Heart right ventricle (tissue), 16 donors: ENCODE measurements at regions not wholly inside any gene's neighbourhood (a gene's known extent, or its start where the extent isn't known, plus 50 kb on each side); places are given as distances from the start of the nearest gene placed in this dataset.
"Not testable (repeated sequence)": the region's sequence is repeated elsewhere in the genome, so short reads cannot be mapped to it uniquely, and the experiment has no call there.

Experiments used
- ATAC-seq, 8 donors: fragments of 200-7000 bp; cut with Tn5 transposase; one replicate each; pipeline ENCODE4 v1.9.1; 2020; ENCODE audit warnings: mild to moderate bottlenecking in 8 of 8, moderate library complexity in 8 of 8, moderate number of reproducible peaks in 1 of 8
- DNase-seq, 2 donors: peaks; one replicate each; pipeline ENCODE4 v3.0.0-alpha.2; 2020
- H3K27ac ChIP-seq, 10 donors: fragments of 200-600 bp; sonication (generic) in 2 of 10; one replicate each; pipeline versions ENCODE4 v1.5.0 to v1.8.0; 2020 to 2022; ENCODE audit warnings: mild to moderate bottlenecking in 3 of 10
- H3K27me3 ChIP-seq, 7 donors: fragments of 200-600 bp; one replicate each; pipeline ENCODE4 v1.8.0; 2021 to 2022; ENCODE audit warnings: mild to moderate bottlenecking in 2 of 7
- H3K36me3 ChIP-seq, 9 donors: fragments of 200-600 bp; sonication (generic) in 1 of 9; one replicate each; pipeline versions ENCODE4 v1.5.0 to v1.8.0; 2020 to 2022; ENCODE audit warnings: mild to moderate bottlenecking in 2 of 9
- H3K4me1 ChIP-seq, 9 donors: fragments of 200-600 bp; sonication (generic) in 1 of 9; one replicate each; pipeline versions ENCODE4 v1.5.0 to v1.8.0; 2020 to 2022; ENCODE audit warnings: mild to moderate bottlenecking in 4 of 9
- H3K4me3 ChIP-seq, 10 donors: fragments of 200-600 bp; sonication (generic) in 2 of 10; one replicate each; pipeline versions ENCODE4 v1.5.0 to v1.8.0; 2020 to 2022; ENCODE audit warnings: mild to moderate bottlenecking in 7 of 10, moderate library complexity in 2 of 10
- H3K9me3 ChIP-seq, 11 donors: fragments of 200-600 bp in 10 of 11; sonication (generic) in 2 of 11; one replicate each; pipeline versions ENCODE4 v1.5.0 to v1.8.0; 2013 to 2022; ENCODE audit warnings: mild to moderate bottlenecking in 2 of 11, control low read depth in 1 of 11, moderate library complexity in 1 of 11
- WGBS, 2 donors: extraction: QIAGEN DNeasy Blood & Tissue Kit; methylation state at CpG; one replicate each; pipeline ENCODE4 v1.1.7; 2013; ENCODE audit warnings: inconsistent platforms in 1 of 2; 5-methylcytosine and 5-hydroxymethylcytosine counted together
- intact Hi-C, 10 donors: fragments of 100-400 bp; cut with DNase I; formaldehyde crosslinking; loops; one replicate each; pipeline versions ENCODE4 v1.11.1 to v1.14.2; 2022
- TF ChIP-seq, protein P1 (sequence below), 9 donors: fragments of 200-600 bp; sonication (generic) in 2 of 9; IDR thresholded peaks; one replicate each; pipeline versions ENCODE4 v1.5.0 to v1.8.0; 2021 to 2022; ENCODE audit warnings: antibody characterized with exemption in 9 of 9, mild to moderate bottlenecking in 5 of 9, moderate library complexity in 1 of 9
- donor health status: Arrhythmogenic right ventricular cardiomyopathy.
- donor health status: ischemic (EF 13 %, LVEDD 7.1; RV severe dilation, severe dysfunction).
- donor health status: healthy with polysubstance abuse.
- donor health status: DM: no; HTN: yes; CAD: no.
- donor health status: DM: no; HTN: no; CAD: no.
- donor health status: ischemic (EF 25% LVEDD 6.9; RV normal size, moderate dysfunction).
- donor health status: ischemic (EF 25% LVEDD 5.7; RV mildly dilated, moderate dysfunction).
- donor health status: healthy.
- donor health status: DM: yes; HTN: yes; CAD: no.
- donor health status: Ischemic cardiomyopathy.
- donor health status: ischemic (EF 35%, LVEDD 5.7; RV mildly dilated, moderate dysfunction).
- donor health status: nonischemic (EF 11% LVEDD 7.7; RV severe dilation, severe dysfunction).
- donor health status: DM: yes; HTN: yes; CAD: no.
- donor health status: PGD.
- donor health status: ischemic (EF 29% LVEDD 5.4; RV normal size, mild dysfunction).
- donor health status: nonischemic (EF 23%, LVEDD 6.1; RV moderate dilation, normal function).

GRCh38 chr9:10873999-10874398 lies 261.2 kb upstream of the PTPRD start:
- Histone ChIP-seq H3K9me3 (peaks cover 0 to 6% (median 0%) of the 10 kb centered on the region in 11 donors), H3K27ac (no peak overlapping the region), H3K4me1 (no peaks in the 10 kb centered on the region), H3K4me3 (no peak overlapping the region), H3K27me3 (no peaks in the 10 kb centered on the region), H3K36me3 (no peaks in the 10 kb centered on the region)
- TF ChIP-seq, protein P1, sequence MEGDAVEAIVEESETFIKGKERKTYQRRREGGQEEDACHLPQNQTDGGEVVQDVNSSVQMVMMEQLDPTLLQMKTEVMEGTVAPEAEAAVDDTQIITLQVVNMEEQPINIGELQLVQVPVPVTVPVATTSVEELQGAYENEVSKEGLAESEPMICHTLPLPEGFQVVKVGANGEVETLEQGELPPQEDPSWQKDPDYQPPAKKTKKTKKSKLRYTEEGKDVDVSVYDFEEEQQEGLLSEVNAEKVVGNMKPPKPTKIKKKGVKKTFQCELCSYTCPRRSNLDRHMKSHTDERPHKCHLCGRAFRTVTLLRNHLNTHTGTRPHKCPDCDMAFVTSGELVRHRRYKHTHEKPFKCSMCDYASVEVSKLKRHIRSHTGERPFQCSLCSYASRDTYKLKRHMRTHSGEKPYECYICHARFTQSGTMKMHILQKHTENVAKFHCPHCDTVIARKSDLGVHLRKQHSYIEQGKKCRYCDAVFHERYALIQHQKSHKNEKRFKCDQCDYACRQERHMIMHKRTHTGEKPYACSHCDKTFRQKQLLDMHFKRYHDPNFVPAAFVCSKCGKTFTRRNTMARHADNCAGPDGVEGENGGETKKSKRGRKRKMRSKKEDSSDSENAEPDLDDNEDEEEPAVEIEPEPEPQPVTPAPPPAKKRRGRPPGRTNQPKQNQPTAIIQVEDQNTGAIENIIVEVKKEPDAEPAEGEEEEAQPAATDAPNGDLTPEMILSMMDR (IDR thresholded peaks at IDR 0.05), result no peak
- DNase-seq (no peak), ATAC-seq (no peak)
- intact Hi-C loops, result no loop called here
- WGBS, 2 donors, result 86 to 98% methylated on average over 1 of the region's 1 CpG

- DNase-seq (no peak), ATAC-seq (no peak)
- no peaks in the 10 kb centered on the region for H3K36me3 ChIP-seq
- TF ChIP-seq, protein P1 (IDR thresholded peaks at IDR 0.05), result no peak
- H3K9me3 ChIP-seq, result peaks cover 0 to 6% (median 0%) of the 10 kb centered on the region in 11 donors
- H3K4me3 ChIP-seq, result no peak overlapping the region
- H3K27ac ChIP-seq, result no peak overlapping the region
- intact Hi-C loops, result no loop called here
- H3K27me3 ChIP-seq, result no peaks in the 10 kb centered on the region
- WGBS, 2 donors, result 54 to 70% methylated on average over 2 of the region's 2 CpGs
- no peaks in the 10 kb centered on the region for H3K4me1 ChIP-seq
Measured at GRCh38 chr9:10875752-10876151, 262.9 kb upstream of the PTPRD start.

GRCh38 chr9:10876333-10876732 lies 263.5 kb upstream of the PTPRD start:
- 58 to 61% methylated on average over 2 of the region's 2 CpGs for WGBS, 2 donors

GRCh38 chr9:10890266-10890665 lies 277.5 kb upstream of the PTPRD start:
- ATAC-seq, H3K9me3 ChIP-seq, H3K36me3 ChIP-seq, intact Hi-C loops, H3K4me3 ChIP-seq, H3K4me1 ChIP-seq, H3K27ac ChIP-seq, H3K27me3 ChIP-seq, DNase-seq: not testable (repeated sequence)
- WGBS, 2 donors, result 88 to 89% methylated on average over 5 of the region's 5 CpGs

More at GRCh38 chr9:10876333-10876732, 263.5 kb upstream of the PTPRD start:
- Histone ChIP-seq H3K36me3 (no peaks in the 10 kb centered on the region), H3K27ac (no peak overlapping the region), H3K4me3 (no peak overlapping the region), H3K4me1 (no peaks in the 10 kb centered on the region), H3K27me3 (no peaks in the 10 kb centered on the region), H3K9me3 (peaks cover 0 to 6% (median 0%) of the 10 kb centered on the region in 11 donors)
- TF ChIP-seq, protein P1 (IDR thresholded peaks at IDR 0.05), result no peak
- ATAC-seq, result no peak
- intact Hi-C loops, result no loop called here
- no peak for DNase-seq

DNA sequence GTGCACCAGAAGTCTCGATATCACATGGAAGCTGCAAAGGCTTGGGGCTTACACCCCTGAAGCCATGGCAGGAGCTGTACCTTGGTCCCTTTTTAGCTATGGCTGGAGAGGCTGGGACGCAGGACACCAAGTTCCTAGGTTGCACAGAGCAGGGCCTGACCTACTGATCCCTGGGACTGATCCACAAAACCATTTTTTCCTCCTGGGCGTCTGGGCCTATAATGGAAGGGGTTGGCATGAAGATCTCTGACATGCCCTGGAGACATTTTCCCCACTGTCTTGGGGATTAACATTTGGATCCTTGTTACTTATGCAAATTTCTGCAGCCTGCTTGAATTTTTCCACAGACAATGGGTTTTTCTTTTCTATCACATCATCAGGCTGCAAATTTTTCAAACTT lies 286.7 kb upstream of the PTPRD start:
- no peaks in the 10 kb centered on the region for H3K27me3 ChIP-seq
- intact Hi-C loops, result no loop called here
- TF ChIP-seq, protein P1 (IDR thresholded peaks at IDR 0.05), result no peak
- no peak overlapping the region for H3K4me3 ChIP-seq
- H3K4me1 ChIP-seq, result no peaks in the 10 kb centered on the region
- no peak for DNase-seq
- no peak for ATAC-seq
- WGBS, 2 donors, result 46 to 72% methylated on average over 3 of the region's 3 CpGs
- no peak overlapping the region for H3K27ac ChIP-seq
- no peaks in the 10 kb centered on the region for H3K36me3 ChIP-seq
- peaks cover 0 to 15% (median 0%) of the 10 kb centered on the region in 11 donors for H3K9me3 ChIP-seq
